ENCODE measurements at regions not wholly inside any gene's neighbourhood (a gene's known extent, or its start where the extent isn't known, plus 50 kb on each side); places are given as distances from the start of the nearest gene placed in this dataset.

DNA sequence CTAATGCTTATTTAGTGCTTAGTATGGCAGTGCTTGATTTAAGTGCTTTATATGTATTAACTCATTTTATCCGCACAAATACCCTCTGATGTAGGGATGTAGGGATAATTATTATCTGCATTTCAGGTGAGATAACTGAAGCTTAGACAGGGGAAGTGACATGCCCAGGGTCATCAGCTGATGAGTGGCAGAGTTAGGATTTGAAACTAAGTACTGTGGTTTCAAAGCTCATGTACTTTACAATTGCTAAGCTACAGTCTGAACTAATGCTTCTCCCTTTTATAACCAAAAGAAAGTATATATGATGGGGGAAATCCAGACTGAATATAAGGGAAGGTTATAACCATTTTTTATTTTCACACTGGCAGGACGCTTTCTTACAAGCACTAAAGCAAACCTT, 229.6 kb upstream of the NAV3 start:
- H3K36me3 Mint-ChIP-seq, result no peaks in the 10 kb centered on the region
- H3K4me3 Mint-ChIP-seq, result no peak overlapping the region
- no peaks in the 10 kb centered on the region for H3K27me3 Mint-ChIP-seq
- H3K9me3 Mint-ChIP-seq, result no peaks in the 10 kb centered on the region
- peaks cover 9% of the 10 kb centered on the region for H3K4me1 Mint-ChIP-seq (ENCODE audit: unreplicated experiment)
- TF ChIP-seq, protein P1, sequence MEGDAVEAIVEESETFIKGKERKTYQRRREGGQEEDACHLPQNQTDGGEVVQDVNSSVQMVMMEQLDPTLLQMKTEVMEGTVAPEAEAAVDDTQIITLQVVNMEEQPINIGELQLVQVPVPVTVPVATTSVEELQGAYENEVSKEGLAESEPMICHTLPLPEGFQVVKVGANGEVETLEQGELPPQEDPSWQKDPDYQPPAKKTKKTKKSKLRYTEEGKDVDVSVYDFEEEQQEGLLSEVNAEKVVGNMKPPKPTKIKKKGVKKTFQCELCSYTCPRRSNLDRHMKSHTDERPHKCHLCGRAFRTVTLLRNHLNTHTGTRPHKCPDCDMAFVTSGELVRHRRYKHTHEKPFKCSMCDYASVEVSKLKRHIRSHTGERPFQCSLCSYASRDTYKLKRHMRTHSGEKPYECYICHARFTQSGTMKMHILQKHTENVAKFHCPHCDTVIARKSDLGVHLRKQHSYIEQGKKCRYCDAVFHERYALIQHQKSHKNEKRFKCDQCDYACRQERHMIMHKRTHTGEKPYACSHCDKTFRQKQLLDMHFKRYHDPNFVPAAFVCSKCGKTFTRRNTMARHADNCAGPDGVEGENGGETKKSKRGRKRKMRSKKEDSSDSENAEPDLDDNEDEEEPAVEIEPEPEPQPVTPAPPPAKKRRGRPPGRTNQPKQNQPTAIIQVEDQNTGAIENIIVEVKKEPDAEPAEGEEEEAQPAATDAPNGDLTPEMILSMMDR (conservative IDR thresholded peaks at IDR 0.05), result no peak
- H3K27ac Mint-ChIP-seq, result no peak overlapping the region
- DNase-seq (ENCODE audit: extremely low spot score, unreplicated experiment), result no peak

- no peak for DNase-seq (ENCODE audit: extremely low spot score, unreplicated experiment)
- no peak overlapping the region for H3K4me3 Mint-ChIP-seq
- no peaks in the 10 kb centered on the region for H3K27me3 Mint-ChIP-seq
- no peak overlapping the region for H3K27ac Mint-ChIP-seq
- no peaks in the 10 kb centered on the region for H3K36me3 Mint-ChIP-seq
- TF ChIP-seq, protein P1 (conservative IDR thresholded peaks at IDR 0.05), result no peak
- no peaks in the 10 kb centered on the region for H3K9me3 Mint-ChIP-seq
- H3K4me1 Mint-ChIP-seq (ENCODE audit: unreplicated experiment), result peaks cover 9% of the 10 kb centered on the region
These were observed 230.2 kb upstream of the NAV3 start for GRCh38 chr12:77600468-77600843.

DNA sequence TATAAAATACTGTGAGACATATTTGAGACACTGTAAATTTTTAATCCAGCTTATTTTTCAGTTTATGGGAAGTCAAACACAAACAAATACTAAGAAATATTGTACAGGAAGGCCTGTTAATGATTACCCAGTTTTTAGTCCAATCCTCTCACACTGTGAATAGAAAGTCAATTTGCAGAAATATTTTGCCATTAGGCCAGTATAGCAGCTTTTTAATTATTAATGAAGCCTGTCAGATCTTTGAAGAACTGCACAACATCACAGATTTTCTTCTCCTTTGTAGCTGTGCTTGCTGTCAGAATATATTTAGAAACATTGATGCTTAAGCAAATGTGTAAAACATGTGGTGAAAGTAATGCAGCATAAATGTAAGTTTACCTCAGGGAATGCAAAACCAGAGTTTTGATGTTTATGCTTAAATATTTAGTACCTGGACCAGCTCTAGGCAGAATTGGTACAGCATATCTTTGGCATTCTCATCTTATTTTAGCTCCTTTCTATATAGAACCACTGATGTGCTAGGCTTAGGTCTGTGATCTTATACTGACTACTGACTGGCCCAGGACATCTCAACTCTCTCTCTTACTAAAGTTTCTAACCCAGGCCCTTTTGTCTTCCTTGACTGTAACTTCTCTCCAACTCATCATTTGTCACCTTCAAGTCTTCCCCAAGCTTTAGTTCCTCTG, 230.8 kb upstream of the NAV3 start:
- no peak overlapping the region for H3K4me3 Mint-ChIP-seq
- H3K27ac Mint-ChIP-seq, result no peak overlapping the region
- TF ChIP-seq, protein P1 (conservative IDR thresholded peaks at IDR 0.05), result no peak
- no peaks in the 10 kb centered on the region for H3K27me3 Mint-ChIP-seq
- no peaks in the 10 kb centered on the region for H3K9me3 Mint-ChIP-seq
- DNase-seq (ENCODE audit: extremely low spot score, unreplicated experiment), result no peak
- H3K36me3 Mint-ChIP-seq, result no peaks in the 10 kb centered on the region
- H3K4me1 Mint-ChIP-seq (ENCODE audit: unreplicated experiment), result peaks cover 9% of the 10 kb centered on the region

- TF ChIP-seq, protein P1 (conservative IDR thresholded peaks at IDR 0.05), result no peak
- H3K4me1 Mint-ChIP-seq (ENCODE audit: unreplicated experiment), result peaks cover 9% of the 10 kb centered on the region
- no peaks in the 10 kb centered on the region for H3K36me3 Mint-ChIP-seq
These were observed 236.3 kb upstream of the NAV3 start for GRCh38 chr12:77594366-77594765.

GRCh38 chr12:77592836-77593235, 237.9 kb upstream of the NAV3 start:
- no peak for DNase-seq (ENCODE audit: extremely low spot score, unreplicated experiment)
- TF ChIP-seq, protein P1 (conservative IDR thresholded peaks at IDR 0.05), result no peak
- H3K4me1 Mint-ChIP-seq (ENCODE audit: unreplicated experiment), result peaks cover 9% of the 10 kb centered on the region
- no peaks in the 10 kb centered on the region for H3K36me3 Mint-ChIP-seq
- H3K27me3 Mint-ChIP-seq, result no peaks in the 10 kb centered on the region
- H3K27ac Mint-ChIP-seq, result no peak overlapping the region
- H3K4me3 Mint-ChIP-seq, result no peak overlapping the region
- H3K9me3 Mint-ChIP-seq, result no peaks in the 10 kb centered on the region

More at GRCh38 chr12:77594366-77594765, 236.3 kb upstream of the NAV3 start:
- no peak overlapping the region for H3K4me3 Mint-ChIP-seq
- H3K27me3 Mint-ChIP-seq, result no peaks in the 10 kb centered on the region
- H3K27ac Mint-ChIP-seq, result no peak overlapping the region
- H3K9me3 Mint-ChIP-seq, result no peaks in the 10 kb centered on the region
- no peak for DNase-seq (ENCODE audit: extremely low spot score, unreplicated experiment)
